Osteocyte (in vitro differentiated cells): ENCODE measurements at regions not wholly inside any gene's neighbourhood (a gene's known extent, or its start where the extent isn't known, plus 50 kb on each side); places are given as distances from the start of the nearest gene placed in this dataset.
A peak's percentile ranks its signal among the peaks of the same experiment; 100 is the strongest.
"Not testable (repeated sequence)": the region's sequence is repeated elsewhere in the genome, so short reads cannot be mapped to it uniquely, and the experiment has no call there.

Source experiments
- DNase-seq: peaks from one replicate; pipeline ENCODE4 v3.0.0; 2021; ENCODE audit warnings: mixed read lengths; ENCODE audit not compliant: unreplicated experiment; ENCODE audit errors: extremely low spot score
- H3K27ac Mint-ChIP-seq: one replicate; pipeline ENCODE4 v1.8.0; 2021; ENCODE audit warnings: mild to moderate bottlenecking, mixed read lengths; ENCODE audit not compliant: unreplicated experiment
- H3K27me3 Mint-ChIP-seq: one replicate; pipeline ENCODE4 v1.8.0; 2021; ENCODE audit warnings: mixed read lengths; ENCODE audit not compliant: unreplicated experiment
- H3K36me3 Mint-ChIP-seq: one replicate; pipeline ENCODE4 v1.8.0; 2021; ENCODE audit warnings: mixed read lengths; ENCODE audit not compliant: unreplicated experiment
- H3K4me1 Mint-ChIP-seq: one replicate; pipeline ENCODE4 v1.8.0; 2021; ENCODE audit warnings: mixed read lengths; ENCODE audit not compliant: unreplicated experiment
- H3K4me3 Mint-ChIP-seq: one replicate; pipeline ENCODE4 v1.8.0; 2021; ENCODE audit warnings: mild to moderate bottlenecking, moderate library complexity, mixed read lengths; ENCODE audit not compliant: unreplicated experiment
- H3K9me3 Mint-ChIP-seq: one replicate; pipeline ENCODE4 v1.8.0; 2021; ENCODE audit warnings: mixed read lengths; ENCODE audit not compliant: unreplicated experiment
- TF ChIP-seq, protein P1 (sequence below): fragments of 200-600 bp; sonication (generic); IDR thresholded peaks from 2 replicates; pipeline ENCODE4 v1.5.0; 2021; ENCODE audit warnings: antibody characterized with exemption, mild to moderate bottlenecking, moderate library complexity

DNA sequence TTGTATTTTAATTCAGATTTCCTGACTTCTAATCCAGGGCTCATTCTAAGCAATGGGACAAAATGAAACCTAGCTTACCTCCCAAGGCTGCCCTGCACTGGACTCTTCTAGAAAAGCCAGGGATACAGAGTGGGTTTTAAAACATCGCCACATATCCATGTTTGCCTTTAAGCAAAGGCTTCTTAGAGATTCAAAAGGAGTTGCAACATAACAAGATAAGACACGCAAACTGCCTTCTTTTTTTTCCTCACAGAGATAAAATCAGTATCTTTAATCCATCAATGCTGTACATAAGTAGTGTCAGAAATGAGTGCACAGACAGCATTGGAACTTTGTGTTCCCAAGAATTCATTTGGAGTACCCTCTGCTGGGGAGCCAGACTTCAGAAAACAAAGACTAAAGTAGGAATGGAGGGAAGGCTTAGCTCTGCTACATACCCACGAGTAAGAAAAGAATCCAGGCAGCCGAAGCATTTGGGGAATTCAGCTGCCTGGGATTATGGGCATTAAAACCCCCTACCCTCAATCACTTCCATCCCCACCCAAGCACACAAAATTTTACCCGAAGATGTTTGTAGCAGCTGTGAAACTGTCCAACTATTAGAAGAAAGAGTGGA, 427.8 kb downstream of the ARL4A start:
- peaks cover 4% of the 10 kb centered on the region for H3K27me3 Mint-ChIP-seq
- H3K9me3 Mint-ChIP-seq: no peaks in the 10 kb centered on the region
- TF ChIP-seq, protein P1, sequence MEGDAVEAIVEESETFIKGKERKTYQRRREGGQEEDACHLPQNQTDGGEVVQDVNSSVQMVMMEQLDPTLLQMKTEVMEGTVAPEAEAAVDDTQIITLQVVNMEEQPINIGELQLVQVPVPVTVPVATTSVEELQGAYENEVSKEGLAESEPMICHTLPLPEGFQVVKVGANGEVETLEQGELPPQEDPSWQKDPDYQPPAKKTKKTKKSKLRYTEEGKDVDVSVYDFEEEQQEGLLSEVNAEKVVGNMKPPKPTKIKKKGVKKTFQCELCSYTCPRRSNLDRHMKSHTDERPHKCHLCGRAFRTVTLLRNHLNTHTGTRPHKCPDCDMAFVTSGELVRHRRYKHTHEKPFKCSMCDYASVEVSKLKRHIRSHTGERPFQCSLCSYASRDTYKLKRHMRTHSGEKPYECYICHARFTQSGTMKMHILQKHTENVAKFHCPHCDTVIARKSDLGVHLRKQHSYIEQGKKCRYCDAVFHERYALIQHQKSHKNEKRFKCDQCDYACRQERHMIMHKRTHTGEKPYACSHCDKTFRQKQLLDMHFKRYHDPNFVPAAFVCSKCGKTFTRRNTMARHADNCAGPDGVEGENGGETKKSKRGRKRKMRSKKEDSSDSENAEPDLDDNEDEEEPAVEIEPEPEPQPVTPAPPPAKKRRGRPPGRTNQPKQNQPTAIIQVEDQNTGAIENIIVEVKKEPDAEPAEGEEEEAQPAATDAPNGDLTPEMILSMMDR: peak; percentile 24
- H3K27ac Mint-ChIP-seq: peak overlapping the region; percentile 32
- H3K4me3 Mint-ChIP-seq: no peak overlapping the region
- H3K4me1 Mint-ChIP-seq: peaks cover 7% of the 10 kb centered on the region
- no peaks in the 10 kb centered on the region for H3K36me3 Mint-ChIP-seq
- no peak for DNase-seq

DNA sequence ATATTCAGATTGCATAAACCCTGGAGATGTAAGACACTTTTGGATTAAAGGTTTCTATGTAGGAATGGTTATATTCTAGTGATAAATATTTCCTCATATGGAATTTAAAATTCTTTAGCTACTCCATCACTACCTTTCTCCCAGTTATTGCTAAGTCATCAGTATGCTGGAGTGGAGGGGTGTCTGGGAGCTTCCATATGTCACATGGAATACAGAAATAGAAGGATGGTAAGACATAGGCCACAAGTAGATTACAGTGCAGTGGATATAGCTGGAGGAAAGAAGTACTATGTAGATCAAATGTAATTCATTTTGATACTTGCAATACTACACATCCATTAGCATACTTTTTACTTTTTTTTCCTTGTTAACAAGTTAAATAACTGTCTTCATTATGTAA, 428.4 kb downstream of the ARL4A start:
- H3K36me3 Mint-ChIP-seq: no peaks in the 10 kb centered on the region
- H3K9me3 Mint-ChIP-seq: no peaks in the 10 kb centered on the region
- H3K4me1 Mint-ChIP-seq: peaks cover 7% of the 10 kb centered on the region
- no peak overlapping the region for H3K4me3 Mint-ChIP-seq
- no peak overlapping the region for H3K27ac Mint-ChIP-seq
- TF ChIP-seq, protein P1: no peak
- DNase-seq: no peak
- peaks cover 4% of the 10 kb centered on the region for H3K27me3 Mint-ChIP-seq

DNA sequence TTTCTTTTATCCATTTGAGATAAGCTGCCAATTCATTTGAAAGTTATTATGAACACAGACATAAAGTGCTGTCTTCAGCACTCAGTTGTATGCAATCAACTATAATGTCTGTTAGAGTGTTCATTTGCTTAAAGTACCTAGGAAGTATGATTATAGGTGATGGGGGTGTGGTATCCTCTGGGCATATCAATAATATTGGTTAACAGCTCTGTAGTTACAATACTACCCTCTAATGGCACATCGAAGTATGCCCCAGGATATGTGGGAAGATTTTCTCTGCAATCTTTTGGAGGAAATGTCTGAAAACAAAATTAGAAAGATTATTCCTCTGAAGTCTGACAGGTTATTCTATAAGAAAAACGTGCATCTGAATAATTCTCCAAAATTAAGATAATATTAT, 429.7 kb downstream of the ARL4A start:
- TF ChIP-seq, protein P1: peak; percentile 61
- Mint-ChIP-seq H3K27ac (no peak overlapping the region), H3K9me3 (no peaks in the 10 kb centered on the region), H3K4me1 (peaks cover 7% of the 10 kb centered on the region), H3K36me3 (no peaks in the 10 kb centered on the region), H3K27me3 (peaks cover 4% of the 10 kb centered on the region), H3K4me3 (no peak overlapping the region)
- DNase-seq: no peak

DNA sequence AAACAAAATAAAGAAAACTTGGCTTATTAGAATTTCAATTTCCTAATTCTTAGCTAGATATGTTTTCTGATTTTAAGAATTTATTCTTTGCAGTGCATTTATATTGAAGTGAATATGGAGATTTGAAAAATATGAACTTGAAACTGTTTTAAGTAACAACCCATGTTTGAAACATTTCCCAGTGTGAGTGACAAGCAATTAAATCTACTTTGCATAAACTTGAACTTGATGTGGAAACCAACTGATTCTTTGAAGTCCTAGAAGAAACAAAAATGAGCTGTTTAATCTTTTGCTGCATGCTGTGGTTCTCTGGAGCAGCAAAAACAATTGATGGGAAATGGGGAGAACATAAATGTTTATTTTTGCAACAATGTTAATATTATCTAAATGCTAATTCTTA, 430.2 kb downstream of the ARL4A start:
- H3K4me3 Mint-ChIP-seq: no peak overlapping the region
- no peaks in the 10 kb centered on the region for H3K36me3 Mint-ChIP-seq
- H3K27me3 Mint-ChIP-seq: peaks cover 4% of the 10 kb centered on the region
- no peak overlapping the region for H3K27ac Mint-ChIP-seq
- peaks cover 7% of the 10 kb centered on the region for H3K4me1 Mint-ChIP-seq
- no peaks in the 10 kb centered on the region for H3K9me3 Mint-ChIP-seq
- TF ChIP-seq, protein P1: no peak
- no peak for DNase-seq

DNA sequence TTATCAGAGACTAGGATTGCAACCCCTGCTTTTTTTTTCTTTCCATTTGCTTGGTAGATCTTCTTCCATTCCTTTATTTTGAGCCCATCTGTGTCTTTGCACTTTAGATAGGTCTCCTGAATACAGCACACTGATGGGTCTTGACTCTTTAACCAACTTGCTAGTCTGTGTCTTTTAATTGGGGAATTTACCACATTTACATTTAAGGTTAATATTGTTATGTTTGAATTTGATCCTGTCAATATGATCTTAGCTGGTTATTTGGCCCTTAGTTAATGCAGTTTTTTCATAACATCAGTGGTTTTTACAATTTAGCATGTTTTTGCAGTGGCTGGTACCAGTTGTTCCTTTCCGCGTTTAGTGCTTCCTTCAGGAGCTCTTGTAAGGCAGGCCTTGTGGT, 437.2 kb downstream of the ARL4A start:
- H3K4me3 Mint-ChIP-seq, H3K4me1 Mint-ChIP-seq, H3K36me3 Mint-ChIP-seq, H3K27me3 Mint-ChIP-seq, H3K27ac Mint-ChIP-seq, DNase-seq: not testable (repeated sequence)
- H3K9me3 Mint-ChIP-seq: peaks cover 19% of the 10 kb centered on the region

DNA sequence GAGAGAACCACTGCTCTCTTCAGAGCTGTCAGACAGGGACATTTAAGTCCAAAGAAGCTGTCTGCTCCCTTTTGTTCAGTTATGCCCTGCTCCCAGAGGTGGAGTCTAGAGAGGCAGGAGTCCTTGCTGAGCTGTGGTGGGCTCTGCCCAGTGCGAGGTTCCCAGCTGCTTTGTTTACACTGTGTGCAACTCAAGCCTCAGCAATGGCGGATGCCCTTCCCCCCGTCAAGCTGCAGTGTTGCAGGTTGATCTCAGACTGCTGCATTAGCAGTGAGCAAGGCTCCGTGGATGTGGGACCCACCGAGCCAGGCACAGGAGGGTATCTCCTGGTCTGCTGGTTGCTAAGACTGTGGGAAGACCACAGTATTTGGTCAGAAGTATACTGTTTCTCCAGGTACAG, 438.9 kb downstream of the ARL4A start:
- DNase-seq: no peak
- H3K27me3 Mint-ChIP-seq: peaks cover 3% of the 10 kb centered on the region
- no peak overlapping the region for H3K27ac Mint-ChIP-seq
- peaks cover 19% of the 10 kb centered on the region for H3K9me3 Mint-ChIP-seq
- no peak overlapping the region for H3K4me3 Mint-ChIP-seq
- TF ChIP-seq, protein P1: no peak
- H3K36me3 Mint-ChIP-seq: peaks cover 2% of the 10 kb centered on the region
- no peaks in the 10 kb centered on the region for H3K4me1 Mint-ChIP-seq
